Dedifferentiated amniotic fluid mesenchymal stem cell (primary cell): ENCODE measurements at regions not wholly inside any gene's neighbourhood (a gene's known extent, or its start where the extent isn't known, plus 50 kb on each side); places are given as distances from the start of the nearest gene placed in this dataset.
"Not testable (repeated sequence)": the region's sequence is repeated elsewhere in the genome, so short reads cannot be mapped to it uniquely, and the experiment has no call there.

Source experiments
- DNase-seq: peaks from one replicate; pipeline ENCODE4 v3.0.0-alpha.2; 2016; ENCODE audit errors: extremely low spot score

- no peak for DNase-seq
These were observed 142.8 kb downstream of the NECTIN1 start for GRCh38 chr11:119586181-119586580.

GRCh38 chr11:119585043-119585781, 143.8 kb downstream of the NECTIN1 start:
- DNase-seq: no peak

GRCh38 chr11:119584193-119585042, 144.6 kb downstream of the NECTIN1 start:
- no peak for DNase-seq

- DNase-seq: no peak
These were observed 145.4 kb downstream of the NECTIN1 start for GRCh38 chr11:119583585-119583984.

GRCh38 chr11:119581396-119581795, 147.6 kb downstream of the NECTIN1 start:
- not testable (repeated sequence) for DNase-seq

GRCh38 chr11:119580751-119581150, 148.2 kb downstream of the NECTIN1 start:
- DNase-seq: no peak

- no peak for DNase-seq
These were observed 148.9 kb downstream of the NECTIN1 start for GRCh38 chr11:119580081-119580480.

GRCh38 chr11:119578521-119579191, 150.3 kb downstream of the NECTIN1 start:
- no peak for DNase-seq

- DNase-seq: no peak
These were observed 150.9 kb upstream of the THY1 start for GRCh38 chr11:119573858-119574257.

- peak; percentile 1 for DNase-seq
These were observed 149.8 kb upstream of the THY1 start for GRCh38 chr11:119572481-119573424.

GRCh38 chr11:119571311-119571710, 148.3 kb upstream of the THY1 start:
- DNase-seq: no peak

GRCh38 chr11:119567688-119568582, 145.0 kb upstream of the THY1 start:
- peak; percentile 89 for DNase-seq

GRCh38 chr11:119566319-119566718, 143.3 kb upstream of the THY1 start:
- DNase-seq: no peak

GRCh38 chr11:119565693-119566092, 142.7 kb upstream of the THY1 start:
- DNase-seq: not testable (repeated sequence)

- DNase-seq: no peak
These were observed 138.0 kb upstream of the THY1 start for GRCh38 chr11:119560961-119561360.

- no peak for DNase-seq
These were observed 137.3 kb upstream of the THY1 start for GRCh38 chr11:119560291-119560690.

GRCh38 chr11:119552106-119552485, 129.1 kb upstream of the THY1 start:
- DNase-seq: no peak

- no peak for DNase-seq
These were observed 128.6 kb upstream of the THY1 start for GRCh38 chr11:119551420-119552105.

- no peak for DNase-seq
These were observed 127.2 kb upstream of the THY1 start for GRCh38 chr11:119550053-119550752.
